Activated naive CD4-positive, alpha-beta T cell treated with anti-CD3 and anti-CD28 coated beads for 36 hours (primary cell): ENCODE measurements at regions not wholly inside any gene's neighbourhood (a gene's known extent, or its start where the extent isn't known, plus 50 kb on each side); places are given as distances from the start of the nearest gene placed in this dataset.

ENCODE experiments used
- CTCF ChIA-PET: fragments of 350-600 bp; sonication (Branson Sonifier 250); formaldehyde crosslinking; loops from one replicate; lab custom pipeline; 2021; ENCODE audit warnings: antibody characterized with exemption; lab: Charles Lee
- DNase-seq: peaks from one replicate; pipeline ENCODE4 v3.0.0-alpha.2; 2020
- H3K27ac Mint-ChIP-seq: one replicate; pipeline ENCODE4 v1.8.0; 2021; ENCODE audit warnings: mild to moderate bottlenecking, mixed read lengths
- H3K27me3 Mint-ChIP-seq: one replicate; pipeline ENCODE4 v1.8.0; 2021; ENCODE audit warnings: low read depth, mixed read lengths
- H3K36me3 Mint-ChIP-seq: one replicate; pipeline ENCODE4 v1.8.0; 2021; ENCODE audit warnings: low read depth, mixed read lengths
- H3K4me1 Mint-ChIP-seq: one replicate; pipeline ENCODE4 v1.8.0; 2021; ENCODE audit warnings: low read depth, mixed read lengths
- H3K4me3 Mint-ChIP-seq: one replicate; pipeline ENCODE4 v1.8.0; 2021; ENCODE audit warnings: mild to moderate bottlenecking, moderate library complexity, mixed read lengths
- H3K9me3 Mint-ChIP-seq: one replicate; pipeline ENCODE4 v1.8.0; 2021; ENCODE audit warnings: mixed read lengths
- intact Hi-C: fragments of 100-400 bp; cut with micrococcal nuclease; formaldehyde crosslinking; loops from one replicate; pipeline ENCODE4 v1.15.1; 2023

DNA sequence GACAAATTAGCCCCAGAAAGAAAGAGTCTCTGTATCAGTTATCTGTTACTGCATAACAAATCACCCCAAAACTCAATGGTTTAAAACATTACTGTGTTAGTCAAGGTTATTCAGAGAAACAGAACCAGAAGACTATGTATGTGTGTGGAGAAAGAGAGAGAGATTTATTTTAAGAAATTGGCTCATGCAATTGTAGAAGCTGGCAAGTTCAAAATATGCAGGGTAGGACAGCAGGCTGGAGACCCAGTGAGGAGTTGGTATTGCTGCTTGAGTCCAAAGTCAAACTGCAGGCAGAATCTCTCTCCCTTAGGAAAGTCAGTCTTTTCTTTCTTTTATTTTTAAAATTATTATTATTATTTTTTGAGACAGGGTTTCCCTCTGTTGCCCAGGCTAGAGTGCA, 50.2 kb upstream of the TNR start:
- no peak overlapping the region for H3K4me3 Mint-ChIP-seq
- H3K9me3 Mint-ChIP-seq, result no peaks in the 10 kb centered on the region
- CTCF ChIA-PET, result no interaction called here
- H3K27ac Mint-ChIP-seq, result no peak overlapping the region
- DNase-seq, result no peak
- no peaks in the 10 kb centered on the region for H3K36me3 Mint-ChIP-seq
- peaks cover 24% of the 10 kb centered on the region for H3K27me3 Mint-ChIP-seq
- intact Hi-C loops, result no loop called here
- H3K4me1 Mint-ChIP-seq, result no peaks in the 10 kb centered on the region
